ENCODE measurements at regions not wholly inside any gene's neighbourhood (a gene's known extent, or its start where the extent isn't known, plus 50 kb on each side); places are given as distances from the start of the nearest gene placed in this dataset.

DNA sequence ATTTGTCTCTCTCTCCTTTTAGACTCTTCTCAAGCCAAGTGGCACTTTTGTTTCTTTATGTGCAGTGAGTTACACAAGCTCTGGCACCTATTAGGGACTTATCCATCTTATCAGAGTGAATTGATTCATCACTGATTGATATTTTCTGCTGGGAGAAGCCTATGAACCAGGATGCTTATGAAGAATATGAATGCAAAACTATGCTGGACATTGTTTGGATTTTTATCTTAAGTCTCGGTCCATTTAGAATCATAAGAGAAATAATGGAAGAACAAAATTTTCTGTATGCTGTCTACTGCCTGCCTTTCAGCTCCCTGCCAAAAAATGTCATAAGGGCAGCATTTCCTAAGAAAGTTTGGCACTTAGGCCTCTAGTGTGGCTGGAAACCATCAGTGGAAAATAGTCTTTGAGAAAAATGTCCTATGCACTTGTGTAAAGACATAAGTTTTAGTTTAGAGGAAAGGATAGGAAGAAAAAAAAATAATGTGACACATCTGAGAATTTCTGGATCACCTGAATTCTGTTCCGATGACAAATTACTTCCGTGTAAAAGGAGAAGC, 365.7 kb upstream of the MAD2L1 start (continued):
- TF ChIP-seq TCF7 (IDR thresholded peaks at IDR 0.05; ENCODE audit: low read depth): no peak

DNA sequence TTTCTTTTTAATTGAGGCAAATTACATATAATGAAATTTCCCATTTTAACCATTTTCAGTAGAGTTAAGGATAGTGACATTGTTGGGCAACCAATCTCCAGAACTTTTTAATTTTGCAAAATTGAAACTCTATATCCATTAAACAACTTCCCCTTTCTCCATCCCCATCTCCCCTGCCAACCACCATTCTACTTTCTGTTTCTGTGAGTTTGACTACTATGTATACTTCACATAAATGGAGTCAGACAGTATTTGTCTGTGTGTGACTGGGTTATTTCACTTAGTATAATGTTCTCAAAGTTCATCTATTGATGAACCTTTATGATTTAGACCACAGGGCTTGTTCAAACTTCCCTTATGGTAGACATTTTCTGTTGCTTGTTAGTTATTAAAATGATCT, 364.5 kb upstream of the MAD2L1 start:
- ChIA-PET POLR2A (no interaction called here), CTCF (ENCODE audit: low intra/inter-chr PET ratio, low total read pairs) (no interaction called here)
- Histone ChIP-seq H3K27me3 (ENCODE audit: control insufficient read depth in 1 of 2, insufficient read depth in 2 of 2, low read length in 2 of 2) (no peaks in the 10 kb centered on the region), H3K4me2 (ENCODE audit: low read depth, low read length) (no peak overlapping the region), H3K9ac (ENCODE audit: insufficient read depth, low read depth, low read length) (no peak overlapping the region), H3K4me1 (ENCODE audit: insufficient read depth, low read length) (no peaks in the 10 kb centered on the region), H3K4me3 (replicated peaks in 1 of 3; ENCODE audit: insufficient read depth in 1 of 3, low read depth in 2 of 3, low read length in 3 of 3) (no peak overlapping the region), H4K20me1 (ENCODE audit: insufficient read depth, low read length) (no peaks in the 10 kb centered on the region), H3K36me3 (replicated peaks in 1 of 2; ENCODE audit: control insufficient read depth in 1 of 2, insufficient read depth in 2 of 2, low read length in 2 of 2) (no peaks in the 10 kb centered on the region), H3K9me3 (ENCODE audit: low read length) (no peaks in the 10 kb centered on the region), H2AFZ (ENCODE audit: low read length) (no peak overlapping the region), H3K27ac (ENCODE audit: extremely low read length, insufficient read depth, low read length) (no peak overlapping the region), H3K79me2 (ENCODE audit: insufficient read depth, low read length) (no peaks in the 10 kb centered on the region)
- FAIRE-seq (no peak), ATAC-seq (no peak), DNase-seq (ENCODE audit: low spot score) (no peak)
- in situ Hi-C loops (cut with HindIII; ENCODE audit: extremely low pct_ligation_motif_present, low pct_unique_long_range_greater_than_20kb): no loop called here
- intact Hi-C loops (cut with micrococcal nuclease; ENCODE audit: unreplicated experiment): no loop called here
- BruUV-seq (replicated peaks): no TSS peak
- TF ChIP-seq FOXK1 (CRISPR knock-in tag; IDR thresholded peaks at IDR 0.05; ENCODE audit: borderline replicate concordance, low read depth): no peak
- no peak for TF ChIP-seq CAMTA2 (CRISPR knock-in tag; IDR thresholded peaks at IDR 0.05; ENCODE audit: borderline replicate concordance)
- TF ChIP-seq CENPX (CRISPR knock-in tag; IDR thresholded peaks at IDR 0.05): no peak
- TF ChIP-seq NR2F1 (CRISPR knock-in tag; IDR thresholded peaks at IDR 0.05): no peak
- no peak for TF ChIP-seq ZNF160 (CRISPR knock-in tag; IDR thresholded peaks at IDR 0.05)
- TF ChIP-seq, protein P1, sequence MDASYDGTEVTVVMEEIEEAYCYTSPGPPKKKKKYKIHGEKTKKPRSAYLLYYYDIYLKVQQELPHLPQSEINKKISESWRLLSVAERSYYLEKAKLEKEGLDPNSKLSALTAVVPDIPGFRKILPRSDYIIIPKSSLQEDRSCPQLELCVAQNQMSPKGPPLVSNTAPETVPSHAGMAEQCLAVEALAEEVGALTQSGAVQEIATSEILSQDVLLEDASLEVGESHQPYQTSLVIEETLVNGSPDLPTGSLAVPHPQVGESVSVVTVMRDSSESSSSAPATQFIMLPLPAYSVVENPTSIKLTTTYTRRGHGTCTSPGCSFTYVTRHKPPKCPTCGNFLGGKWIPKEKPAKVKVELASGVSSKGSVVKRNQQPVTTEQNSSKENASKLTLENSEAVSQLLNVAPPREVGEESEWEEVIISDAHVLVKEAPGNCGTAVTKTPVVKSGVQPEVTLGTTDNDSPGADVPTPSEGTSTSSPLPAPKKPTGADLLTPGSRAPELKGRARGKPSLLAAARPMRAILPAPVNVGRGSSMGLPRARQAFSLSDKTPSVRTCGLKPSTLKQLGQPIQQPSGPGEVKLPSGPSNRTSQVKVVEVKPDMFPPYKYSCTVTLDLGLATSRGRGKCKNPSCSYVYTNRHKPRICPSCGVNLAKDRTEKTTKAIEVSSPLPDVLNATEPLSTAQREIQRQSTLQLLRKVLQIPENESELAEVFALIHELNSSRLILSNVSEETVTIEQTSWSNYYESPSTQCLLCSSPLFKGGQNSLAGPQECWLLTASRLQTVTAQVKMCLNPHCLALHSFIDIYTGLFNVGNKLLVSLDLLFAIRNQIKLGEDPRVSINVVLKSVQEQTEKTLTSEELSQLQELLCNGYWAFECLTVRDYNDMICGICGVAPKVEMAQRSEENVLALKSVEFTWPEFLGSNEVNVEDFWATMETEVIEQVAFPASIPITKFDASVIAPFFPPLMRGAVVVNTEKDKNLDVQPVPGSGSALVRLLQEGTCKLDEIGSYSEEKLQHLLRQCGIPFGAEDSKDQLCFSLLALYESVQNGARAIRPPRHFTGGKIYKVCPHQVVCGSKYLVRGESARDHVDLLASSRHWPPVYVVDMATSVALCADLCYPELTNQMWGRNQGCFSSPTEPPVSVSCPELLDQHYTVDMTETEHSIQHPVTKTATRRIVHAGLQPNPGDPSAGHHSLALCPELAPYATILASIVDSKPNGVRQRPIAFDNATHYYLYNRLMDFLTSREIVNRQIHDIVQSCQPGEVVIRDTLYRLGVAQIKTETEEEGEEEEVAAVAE (CRISPR knock-in tag; IDR thresholded peaks at IDR 0.05; ENCODE audit: borderline replicate concordance): no peak
- TF ChIP-seq ZFY (CRISPR knock-in tag; IDR thresholded peaks at IDR 0.05): no peak
- TF ChIP-seq, protein P2, sequence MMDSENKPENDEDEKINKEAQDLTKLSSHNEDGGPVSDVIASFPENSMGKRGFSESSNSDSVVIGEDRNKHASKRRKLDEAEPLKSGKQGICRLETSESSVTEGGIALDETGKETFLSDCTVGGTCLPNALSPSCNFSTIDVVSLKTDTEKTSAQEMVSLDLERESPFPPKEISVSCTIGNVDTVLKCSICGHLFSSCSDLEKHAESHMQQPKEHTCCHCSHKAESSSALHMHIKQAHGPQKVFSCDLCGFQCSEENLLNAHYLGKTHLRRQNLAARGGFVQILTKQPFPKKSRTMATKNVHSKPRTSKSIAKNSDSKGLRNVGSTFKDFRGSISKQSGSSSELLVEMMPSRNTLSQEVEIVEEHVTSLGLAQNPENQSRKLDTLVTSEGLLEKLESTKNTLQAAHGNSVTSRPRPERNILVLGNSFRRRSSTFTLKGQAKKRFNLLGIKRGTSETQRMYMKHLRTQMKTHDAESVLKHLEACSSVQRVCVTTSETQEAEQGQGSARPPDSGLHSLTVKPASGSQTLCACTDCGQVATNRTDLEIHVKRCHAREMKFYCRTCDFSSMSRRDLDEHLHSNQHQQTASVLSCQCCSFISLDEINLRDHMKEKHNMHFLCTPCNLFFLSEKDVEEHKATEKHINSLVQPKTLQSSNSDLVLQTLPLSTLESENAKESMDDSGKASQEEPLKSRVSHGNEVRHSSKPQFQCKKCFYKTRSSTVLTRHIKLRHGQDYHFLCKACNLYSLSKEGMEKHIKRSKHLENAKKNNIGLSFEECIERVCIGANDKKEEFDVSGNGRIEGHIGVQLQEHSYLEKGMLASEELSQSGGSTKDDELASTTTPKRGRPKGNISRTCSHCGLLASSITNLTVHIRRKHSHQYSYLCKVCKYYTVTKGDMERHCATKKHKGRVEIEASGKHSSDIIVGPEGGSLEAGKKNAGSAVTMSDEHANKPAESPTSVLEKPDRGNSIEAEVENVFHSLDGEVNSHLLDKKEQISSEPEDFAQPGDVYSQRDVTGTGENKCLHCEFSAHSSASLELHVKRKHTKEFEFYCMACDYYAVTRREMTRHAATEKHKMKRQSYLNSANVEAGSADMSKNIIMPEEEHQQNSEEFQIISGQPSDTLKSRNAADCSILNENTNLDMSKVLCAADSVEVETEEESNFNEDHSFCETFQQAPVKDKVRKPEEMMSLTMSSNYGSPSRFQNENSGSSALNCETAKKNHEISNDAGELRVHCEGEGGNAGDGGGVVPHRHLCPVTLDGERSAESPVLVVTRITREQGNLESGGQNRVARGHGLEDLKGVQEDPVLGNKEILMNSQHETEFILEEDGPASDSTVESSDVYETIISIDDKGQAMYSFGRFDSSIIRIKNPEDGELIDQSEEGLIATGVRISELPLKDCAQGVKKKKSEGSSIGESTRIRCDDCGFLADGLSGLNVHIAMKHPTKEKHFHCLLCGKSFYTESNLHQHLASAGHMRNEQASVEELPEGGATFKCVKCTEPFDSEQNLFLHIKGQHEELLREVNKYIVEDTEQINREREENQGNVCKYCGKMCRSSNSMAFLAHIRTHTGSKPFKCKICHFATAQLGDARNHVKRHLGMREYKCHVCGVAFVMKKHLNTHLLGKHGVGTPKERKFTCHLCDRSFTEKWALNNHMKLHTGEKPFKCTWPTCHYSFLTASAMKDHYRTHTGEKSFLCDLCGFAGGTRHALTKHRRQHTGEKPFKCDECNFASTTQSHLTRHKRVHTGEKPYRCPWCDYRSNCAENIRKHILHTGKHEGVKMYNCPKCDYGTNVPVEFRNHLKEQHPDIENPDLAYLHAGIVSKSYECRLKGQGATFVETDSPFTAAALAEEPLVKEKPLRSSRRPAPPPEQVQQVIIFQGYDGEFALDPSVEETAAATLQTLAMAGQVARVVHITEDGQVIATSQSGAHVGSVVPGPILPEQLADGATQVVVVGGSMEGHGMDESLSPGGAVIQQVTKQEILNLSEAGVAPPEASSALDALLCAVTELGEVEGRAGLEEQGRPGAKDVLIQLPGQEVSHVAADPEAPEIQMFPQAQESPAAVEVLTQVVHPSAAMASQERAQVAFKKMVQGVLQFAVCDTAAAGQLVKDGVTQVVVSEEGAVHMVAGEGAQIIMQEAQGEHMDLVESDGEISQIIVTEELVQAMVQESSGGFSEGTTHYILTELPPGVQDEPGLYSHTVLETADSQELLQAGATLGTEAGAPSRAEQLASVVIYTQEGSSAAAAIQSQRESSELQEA (CRISPR knock-in tag; IDR thresholded peaks at IDR 0.05; ENCODE audit: not compliant biosample characterization): no peak

Measured in HepG2 (cell line).